HG03571 (cell line): ENCODE measurements at regions not wholly inside any gene's neighbourhood (a gene's known extent, or its start where the extent isn't known, plus 50 kb on each side); places are given as distances from the start of the nearest gene placed in this dataset.

Source experiments
- ATAC-seq: cut with Tn5 transposase; IDR thresholded peaks from one replicate; pipeline ENCODE4 v1.9.1; 2021; ENCODE audit not compliant: unreplicated experiment

DNA sequence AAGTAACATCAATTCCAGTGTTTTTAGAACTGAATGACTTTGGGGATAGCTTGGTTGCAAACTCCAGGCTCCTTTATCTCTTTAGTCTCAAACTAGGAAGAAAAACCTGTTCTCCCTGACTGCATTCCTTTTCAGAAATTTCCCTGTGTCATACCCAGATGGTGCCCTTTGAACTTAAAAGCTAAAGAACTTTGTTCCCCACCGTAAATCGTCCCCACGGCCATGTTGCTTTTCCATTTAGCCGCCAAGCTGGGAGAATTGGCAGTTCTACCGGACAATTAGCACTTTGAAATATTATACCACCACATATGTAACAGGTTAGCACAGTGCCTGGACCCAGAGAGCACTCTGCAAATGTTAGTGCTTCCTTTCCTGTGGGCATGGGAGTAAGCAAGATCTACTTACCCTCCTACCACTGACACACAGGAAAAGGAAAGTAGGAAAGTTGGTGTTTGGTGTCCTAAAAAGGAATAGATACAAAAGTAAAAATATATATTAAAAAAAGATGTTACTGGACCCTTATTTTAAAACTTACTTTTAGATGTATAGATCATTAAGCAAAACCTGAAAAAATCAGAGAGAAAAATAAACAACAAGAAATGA is 191.9 kb upstream of the MIR17HG start:
- no peak for ATAC-seq

DNA sequence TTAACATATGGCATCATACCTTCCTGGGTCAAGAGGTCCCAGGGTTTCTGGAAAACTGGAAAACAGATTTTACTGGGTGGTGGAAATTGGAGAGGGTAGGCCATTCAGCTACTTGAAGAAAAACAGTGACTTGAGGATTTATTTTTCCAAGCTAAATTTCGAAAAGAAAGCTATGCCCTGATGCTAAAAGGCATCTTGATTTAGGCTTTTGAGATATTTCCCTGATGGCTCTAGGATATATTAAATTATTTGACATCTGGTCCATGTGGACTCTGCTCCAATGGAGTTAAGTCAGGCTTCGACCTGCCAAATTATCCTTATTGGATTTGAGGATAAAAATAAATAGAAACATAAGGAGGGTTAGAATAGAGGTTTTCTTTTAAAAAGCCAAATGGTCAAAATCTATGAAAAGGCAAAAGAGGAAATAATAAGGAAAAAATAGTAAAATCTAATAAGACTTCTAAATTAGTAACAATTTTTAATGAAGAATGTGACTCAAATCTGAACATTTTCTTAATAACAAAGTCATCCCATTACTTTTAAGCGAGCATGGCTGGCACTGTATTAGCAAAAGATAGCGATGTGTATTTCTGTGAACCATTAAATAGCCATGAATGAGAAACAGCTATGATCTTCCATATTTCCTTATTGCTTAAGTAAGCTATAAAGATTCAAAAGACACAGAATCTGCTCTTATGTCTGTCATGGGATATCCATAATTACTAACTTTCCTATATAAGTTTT is 190.0 kb upstream of the MIR17HG start:
- ATAC-seq: no peak

DNA sequence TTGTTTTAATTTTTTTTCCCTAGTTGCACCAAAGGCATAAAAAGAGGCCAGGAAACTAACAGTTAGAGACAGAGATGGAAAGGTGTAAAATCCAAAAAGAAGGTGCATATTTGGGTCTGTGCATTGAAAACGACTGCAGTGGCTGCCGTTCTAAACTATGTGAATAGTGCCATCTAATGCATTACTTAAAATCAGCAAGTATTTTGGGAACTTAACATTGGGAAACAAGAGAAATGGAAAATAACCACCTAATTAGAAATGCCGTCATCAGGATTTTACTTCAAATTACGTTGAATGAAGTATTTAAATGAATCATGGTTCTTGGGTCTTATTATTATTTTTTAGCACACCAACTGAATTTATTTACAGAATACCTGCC is 189.5 kb upstream of the MIR17HG start:
- ATAC-seq: no peak

DNA sequence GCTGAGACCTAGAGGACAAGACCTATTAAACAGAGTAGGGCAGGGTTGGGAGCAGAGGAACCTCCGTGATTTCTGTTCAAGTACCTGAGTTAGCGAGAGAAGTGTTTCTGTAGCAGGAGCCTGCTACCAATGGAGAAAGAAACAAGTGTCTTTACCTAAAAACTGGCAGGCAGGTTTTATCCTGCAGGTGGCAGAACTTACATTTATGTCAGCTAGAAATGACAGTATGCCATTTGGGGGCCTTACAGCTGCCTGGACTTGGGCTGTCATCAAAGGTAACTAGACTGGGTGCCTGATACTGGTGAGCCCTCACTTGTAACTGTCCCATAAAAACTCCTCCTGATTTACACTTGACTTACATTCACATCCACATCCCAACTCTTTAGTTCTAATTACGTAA is 185.3 kb upstream of the MIR17HG start:
- ATAC-seq: no peak

DNA sequence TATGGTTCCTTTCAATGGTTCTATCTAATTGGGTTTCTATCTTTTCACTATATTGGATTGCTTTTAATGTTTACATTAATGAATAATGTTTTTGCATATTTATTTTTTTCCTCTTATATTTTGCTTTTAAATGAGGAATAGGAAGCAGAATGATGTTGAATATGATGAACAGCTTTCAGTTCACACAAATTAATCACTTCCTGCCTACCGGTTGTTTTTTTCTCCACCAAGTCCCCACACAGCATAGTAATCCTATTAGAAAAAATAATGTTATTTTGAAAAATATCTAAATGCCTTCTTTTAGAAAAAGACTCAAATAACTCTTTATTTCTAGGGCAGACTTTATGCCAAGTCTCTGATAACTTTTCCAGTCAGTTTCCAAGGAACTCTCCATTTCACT is 184.9 kb upstream of the MIR17HG start:
- no peak for ATAC-seq

DNA sequence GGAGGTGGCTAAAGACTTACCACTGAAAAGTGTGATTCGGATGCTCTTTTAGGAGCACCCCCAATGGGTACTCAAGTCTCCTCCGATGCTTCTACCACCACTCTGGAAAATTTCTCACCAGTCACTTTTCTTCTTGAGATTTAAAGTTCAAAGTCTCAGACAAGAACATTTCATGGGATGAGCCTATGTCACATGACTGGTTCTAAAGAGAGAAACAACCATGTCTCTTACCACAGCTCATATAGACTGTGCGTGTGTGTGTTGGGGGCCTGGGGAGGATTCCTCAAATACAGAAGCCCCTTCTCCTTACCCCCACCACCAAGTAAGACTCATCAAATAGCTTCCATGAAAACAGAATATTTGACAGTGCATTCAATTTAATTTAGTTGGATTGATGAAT is 181.7 kb upstream of the MIR17HG start:
- ATAC-seq: no peak

DNA sequence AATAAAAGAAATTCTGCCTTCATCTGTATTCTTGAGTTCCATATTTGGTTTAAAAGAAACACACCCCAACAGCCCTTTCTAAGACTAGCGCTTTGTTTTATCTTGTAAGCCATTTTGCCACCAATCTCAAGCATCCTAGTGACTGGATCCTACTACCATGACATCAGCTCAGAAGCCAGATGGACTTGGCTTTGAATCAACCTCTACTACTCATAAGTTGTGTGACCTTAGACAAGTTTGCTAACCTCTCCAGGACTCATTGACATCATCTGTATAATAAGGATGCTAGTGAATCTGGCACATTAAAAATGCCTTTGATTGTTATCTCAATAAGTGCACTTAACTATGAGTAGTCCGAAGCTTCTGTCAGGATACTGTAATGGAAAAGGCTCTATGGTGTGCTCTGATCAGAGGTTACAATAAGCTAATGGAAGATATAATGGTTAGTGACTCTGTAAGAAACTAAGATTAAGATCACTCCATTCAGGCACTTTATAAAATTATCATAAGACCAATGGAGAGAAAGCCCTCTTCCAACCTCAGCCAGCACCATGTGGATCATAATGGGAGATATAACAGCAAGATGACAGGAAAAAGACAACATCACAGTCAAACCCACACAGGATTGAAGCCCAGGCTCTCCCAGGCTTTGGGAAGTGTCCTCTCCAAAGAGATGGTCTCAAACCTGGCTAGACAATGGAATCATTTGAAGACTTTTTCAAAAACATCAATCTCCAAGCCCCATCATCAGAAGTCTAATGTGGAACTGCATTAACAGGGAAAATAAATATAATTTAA is 180.6 kb upstream of the MIR17HG start:
- ATAC-seq: no peak

DNA sequence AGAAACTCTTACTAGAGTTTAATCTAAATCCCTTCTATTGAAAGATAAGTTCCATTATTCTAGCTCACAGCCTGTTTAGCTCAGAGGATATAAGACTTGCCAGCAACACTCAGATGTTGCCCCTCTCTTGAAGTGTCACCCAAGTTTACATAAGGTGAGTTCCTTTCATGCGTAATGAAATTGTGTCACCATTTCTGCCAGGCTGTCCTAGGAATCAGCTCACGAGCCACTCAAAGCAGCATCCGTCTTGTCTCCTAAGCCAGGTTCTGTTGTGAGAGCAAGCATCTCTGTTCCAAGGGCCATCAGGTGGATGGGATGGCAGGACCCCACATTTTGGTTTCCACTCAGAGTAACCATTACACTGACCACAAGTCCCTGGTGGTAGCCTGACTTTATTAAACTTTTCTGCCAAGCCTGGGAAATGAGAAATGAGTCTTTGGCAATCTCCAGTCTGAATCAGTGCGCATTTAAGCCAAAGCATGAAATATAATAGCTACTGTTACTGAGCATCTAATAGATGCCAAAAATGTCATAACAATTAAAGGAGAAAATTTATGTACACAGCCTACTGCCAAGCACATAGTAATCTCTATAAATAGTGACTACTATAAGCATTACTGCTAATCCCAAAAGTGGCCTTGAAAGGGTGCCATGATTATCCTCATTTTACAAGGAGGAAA is 179.6 kb upstream of the MIR17HG start:
- ATAC-seq: no peak

DNA sequence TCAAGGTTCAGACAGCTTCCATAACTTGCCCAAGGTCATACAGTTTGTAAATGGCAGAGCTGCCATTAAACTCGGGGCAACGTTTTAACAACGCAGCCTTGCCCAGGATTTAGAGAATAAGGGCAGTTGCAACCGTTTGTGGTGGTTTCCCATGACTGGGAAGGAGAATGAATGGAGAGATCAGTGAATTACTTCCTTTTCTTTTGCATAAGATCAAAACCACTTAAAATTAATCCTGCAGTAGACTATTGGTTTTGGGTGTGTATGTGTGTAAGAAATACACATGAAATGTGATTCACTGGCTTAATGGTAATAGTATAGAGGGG is 179.1 kb upstream of the MIR17HG start:
- no peak for ATAC-seq

DNA sequence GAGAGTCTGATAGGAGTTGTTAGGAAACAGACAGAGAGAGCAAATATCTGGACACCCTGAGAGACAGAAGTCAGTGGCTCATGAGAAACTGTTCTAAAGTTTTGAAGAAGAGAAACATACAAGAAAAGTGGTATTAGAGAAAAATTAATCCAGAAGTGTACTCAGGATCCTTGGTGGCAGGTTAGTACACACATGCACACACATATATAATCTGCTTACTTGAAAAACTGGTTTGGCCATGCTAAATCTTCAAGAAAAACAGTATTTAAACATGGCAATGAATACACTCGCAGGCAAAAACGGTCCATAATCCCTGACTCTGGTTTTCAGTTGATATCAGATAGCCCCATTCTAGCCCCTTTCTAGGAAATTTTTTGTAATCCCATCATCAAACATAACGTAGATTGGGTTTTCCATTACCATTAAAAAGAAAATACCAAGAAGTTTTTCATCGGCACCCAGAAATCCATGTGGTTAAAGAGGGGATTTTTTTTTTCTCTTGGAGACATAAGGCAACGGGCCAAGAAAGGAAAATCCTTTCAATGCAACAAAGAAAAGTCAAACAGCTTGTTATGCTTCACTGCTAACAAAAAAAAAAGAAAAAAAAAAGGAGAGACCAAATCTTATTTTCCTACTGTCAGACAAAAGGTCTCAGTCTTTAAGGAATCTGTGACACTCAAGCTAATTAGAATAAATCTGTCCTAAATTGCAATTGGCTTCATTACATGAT is 178.0 kb upstream of the MIR17HG start:
- ATAC-seq: no peak

DNA sequence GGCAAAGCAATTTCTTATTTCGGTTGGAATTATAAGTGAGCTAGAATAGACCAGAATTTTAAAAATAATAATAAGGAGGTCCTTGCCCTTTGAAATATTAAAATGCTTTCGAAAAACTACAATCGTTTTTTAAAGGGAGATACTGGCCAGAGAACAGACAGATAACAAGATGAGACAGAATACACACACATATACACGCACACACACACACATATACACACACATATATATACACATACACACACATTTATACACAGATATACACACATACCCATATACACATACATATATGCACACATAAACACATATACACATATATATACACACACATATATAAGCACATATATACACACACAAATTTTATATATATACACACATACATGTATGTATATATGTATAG is 175.3 kb upstream of the MIR17HG start:
- no peak for ATAC-seq

DNA sequence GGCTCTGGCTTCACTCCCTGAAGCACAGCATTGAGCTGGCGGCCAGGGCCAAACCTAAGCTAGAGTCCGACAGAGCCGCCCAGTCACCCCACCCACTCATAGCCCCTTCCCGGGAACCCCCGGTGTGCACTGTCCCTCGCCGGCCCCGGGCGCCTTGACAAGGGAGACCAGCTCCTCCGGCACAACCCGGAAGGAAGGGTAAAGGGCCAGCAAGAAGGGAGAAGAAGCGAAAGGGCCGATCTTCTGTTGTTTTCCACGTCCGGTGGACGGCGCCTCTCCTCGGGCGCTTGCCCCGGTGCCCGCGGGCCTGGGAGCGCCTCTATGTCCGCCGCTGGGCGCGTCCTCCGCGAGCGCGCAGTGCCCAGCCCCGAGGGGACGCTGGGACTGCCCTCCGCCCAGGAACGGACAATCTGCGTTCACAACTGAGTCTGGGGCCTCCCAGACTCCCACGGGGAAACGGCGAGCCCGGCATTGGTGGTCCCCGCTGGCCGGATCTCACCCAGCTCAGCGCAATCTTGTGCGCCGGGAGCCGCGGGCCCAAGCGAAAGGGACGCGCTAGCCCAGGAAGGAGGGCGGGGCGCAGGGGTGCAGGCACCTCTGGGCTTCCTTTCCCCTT is 172.5 kb upstream of the MIR17HG start:
- no peak for ATAC-seq

DNA sequence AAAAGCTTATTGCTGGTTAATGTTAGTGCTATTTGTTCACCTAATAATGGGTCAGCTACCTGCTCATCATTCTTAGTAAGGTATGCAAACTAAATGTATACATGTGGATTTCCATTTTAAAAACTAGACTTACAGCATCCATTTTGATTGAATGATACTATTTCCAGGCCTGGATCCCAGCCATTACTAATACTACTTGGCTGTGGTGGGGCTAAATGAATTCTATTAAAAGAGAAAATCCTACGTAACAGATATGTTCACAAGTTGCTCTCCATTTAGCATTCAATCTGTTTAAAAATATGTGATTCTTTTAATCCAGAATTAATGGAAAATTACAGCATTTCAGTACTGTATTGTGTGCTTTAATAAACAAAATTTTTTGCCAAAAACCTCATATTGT is 169.4 kb upstream of the MIR17HG start:
- ATAC-seq: no peak

DNA sequence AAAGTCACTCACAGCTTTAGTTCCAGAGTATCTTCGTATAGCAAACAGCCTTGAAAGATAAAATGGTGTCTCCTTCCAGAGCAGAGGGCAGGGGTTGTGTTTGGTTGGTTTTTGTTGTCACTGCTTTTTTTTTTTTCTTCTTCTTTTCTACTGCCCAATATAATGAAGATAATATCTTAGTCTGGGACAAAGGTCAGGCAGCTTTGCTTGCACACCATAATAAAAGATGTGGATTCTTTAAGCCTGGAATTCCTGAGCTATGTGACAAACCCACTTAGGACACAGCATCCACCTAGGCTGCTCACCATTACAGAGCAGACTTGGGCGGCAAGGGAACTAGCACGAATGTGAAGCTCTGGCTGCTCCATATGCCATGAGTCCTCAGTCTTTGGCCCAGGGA is 165.6 kb upstream of the MIR17HG start:
- no peak for ATAC-seq

DNA sequence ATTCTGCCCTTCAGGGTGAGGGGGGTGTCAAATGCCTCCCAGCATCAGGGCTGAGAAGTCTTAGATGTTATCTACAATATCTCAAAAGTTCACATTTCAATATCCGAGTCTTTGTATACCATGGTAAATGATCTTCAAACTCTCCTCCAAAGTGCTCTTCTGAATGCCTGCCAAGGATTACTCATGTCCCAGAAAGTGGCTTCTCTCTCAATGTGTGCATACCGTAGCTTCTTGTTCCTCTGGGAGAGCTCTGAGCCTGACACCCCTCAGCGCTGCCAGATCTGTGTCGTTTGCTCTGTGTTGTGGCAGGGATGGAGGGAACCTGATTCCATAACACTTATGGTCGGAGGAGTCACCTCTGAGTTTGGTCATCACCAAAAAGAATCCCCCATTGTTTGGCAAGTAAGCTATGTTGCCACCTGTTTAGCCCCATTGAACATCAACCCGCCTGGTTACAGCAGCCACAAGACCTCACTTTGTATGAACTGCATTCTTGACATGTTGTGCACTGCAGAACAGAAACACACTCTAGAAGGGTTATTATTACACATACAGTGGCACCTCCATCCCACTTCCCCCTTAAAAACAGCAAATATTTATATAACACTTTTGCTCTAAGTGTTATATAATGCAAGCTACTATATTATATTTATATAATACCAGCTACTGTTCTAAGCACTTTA is 163.1 kb upstream of the MIR17HG start:
- no peak for ATAC-seq

DNA sequence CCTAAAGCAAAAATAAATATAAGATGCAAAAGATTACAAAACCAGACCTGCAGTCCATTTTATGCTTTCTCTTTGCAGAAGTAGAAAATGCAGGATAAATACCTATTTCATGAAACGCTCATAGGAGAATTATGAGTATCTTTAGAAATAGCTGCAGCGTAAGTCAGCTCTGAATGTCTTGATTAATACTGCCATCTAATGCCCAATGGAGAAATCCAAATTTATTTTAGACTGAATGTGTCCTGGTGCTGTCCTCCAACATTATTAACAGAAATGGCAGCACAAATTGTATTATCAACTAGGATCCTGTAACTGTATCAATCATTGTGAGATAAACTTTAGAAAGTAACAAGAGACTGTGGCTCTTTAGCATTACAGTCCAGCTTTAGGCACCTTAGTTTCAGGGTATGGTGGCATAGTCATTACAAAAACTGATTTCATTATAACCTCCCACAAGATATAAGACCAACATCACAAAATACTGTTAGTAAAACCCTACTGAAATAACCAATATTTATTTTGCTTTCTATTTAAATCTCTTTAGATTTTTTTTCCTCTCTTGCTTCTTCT is 162.1 kb upstream of the MIR17HG start:
- no peak for ATAC-seq

DNA sequence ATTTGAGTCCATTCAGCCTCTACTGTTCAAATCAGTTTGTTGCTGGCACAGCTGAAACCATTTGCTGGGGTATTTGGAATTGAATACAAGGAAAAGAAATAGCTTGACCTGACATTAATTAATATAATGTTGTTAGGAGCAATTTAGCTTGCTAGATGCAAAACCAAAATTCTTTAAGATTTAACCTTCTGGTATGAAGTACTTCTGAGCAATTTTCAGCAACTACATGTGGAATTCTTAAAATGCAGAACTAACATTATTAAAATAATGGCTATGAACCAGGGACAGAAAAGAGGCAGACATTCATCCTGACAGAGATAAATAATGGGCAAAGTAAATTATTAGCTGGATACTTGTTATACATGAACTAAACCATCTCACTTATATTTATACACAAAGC is 160.0 kb upstream of the MIR17HG start:
- no peak for ATAC-seq

DNA sequence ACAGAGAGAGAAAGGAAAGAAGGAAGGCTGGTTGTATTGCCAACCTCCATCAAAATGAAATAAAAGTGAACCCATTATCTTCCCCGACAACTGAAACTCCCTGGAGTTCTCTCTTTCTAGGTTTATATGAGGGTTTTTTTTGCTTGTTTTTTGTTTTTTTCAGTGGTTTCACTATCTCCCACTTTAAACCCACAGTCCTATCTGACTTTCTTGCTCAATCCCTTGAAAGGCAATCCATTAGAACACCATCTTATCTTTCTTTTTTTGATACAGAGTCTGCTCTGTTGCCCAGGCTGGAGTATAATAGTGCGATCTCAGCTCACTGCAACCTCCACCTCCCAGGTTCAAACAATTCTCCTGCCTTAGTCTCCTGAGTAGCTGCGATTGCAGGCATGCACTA is 158.0 kb upstream of the MIR17HG start:
- no peak for ATAC-seq

DNA sequence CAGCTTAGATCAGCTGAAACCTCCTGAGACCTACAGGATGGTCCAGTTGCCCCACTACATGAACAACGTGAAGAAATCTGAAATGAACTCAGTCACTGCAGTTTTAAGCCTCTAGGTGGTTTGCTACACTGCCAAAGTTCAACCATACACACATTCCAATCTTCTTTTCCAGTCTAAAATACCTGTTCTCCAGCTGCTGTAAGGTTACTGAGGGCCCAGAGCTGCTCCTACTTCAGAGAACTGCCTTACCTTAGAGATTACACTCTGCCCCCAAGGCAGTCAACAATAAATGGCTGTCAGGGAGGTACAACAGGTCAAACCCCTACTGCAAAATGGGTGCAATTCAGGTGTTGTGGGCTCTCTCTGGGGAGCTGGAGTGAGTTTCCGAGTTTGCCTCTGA is 154.1 kb upstream of the MIR17HG start:
- no peak for ATAC-seq

DNA sequence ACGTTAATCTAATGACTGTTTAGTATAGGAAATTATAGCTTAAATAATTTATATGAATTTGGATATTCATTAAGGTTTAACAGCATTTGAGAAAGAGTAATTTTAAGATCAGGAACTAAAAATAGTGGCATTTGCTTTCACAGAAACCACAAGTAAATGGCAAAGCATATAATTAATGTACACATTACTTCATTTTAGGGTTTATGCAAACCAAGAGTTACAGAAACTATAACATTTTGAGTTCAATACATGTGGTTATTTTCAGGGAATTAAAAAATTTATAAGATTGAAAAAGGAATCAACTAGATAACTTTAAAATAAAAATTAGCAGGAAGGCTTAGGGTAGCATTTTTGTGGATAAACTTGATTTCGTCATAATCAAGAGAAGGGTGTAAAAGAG is 151.7 kb upstream of the MIR17HG start:
- no peak for ATAC-seq
